GM12873 (cell line): ENCODE measurements at regions not wholly inside any gene's neighbourhood (a gene's known extent, or its start where the extent isn't known, plus 50 kb on each side); places are given as distances from the start of the nearest gene placed in this dataset.

Source experiments
- TF ChIP-seq, protein P1 (sequence below): IDR thresholded peaks from 2 replicates; pipeline ENCODE4 v1.5.1; 2012; ENCODE audit warnings: low read depth, mild to moderate bottlenecking, moderate library complexity, low read length, control low read depth; ENCODE audit not compliant: insufficient read depth; ENCODE audit errors: missing control alignments

DNA sequence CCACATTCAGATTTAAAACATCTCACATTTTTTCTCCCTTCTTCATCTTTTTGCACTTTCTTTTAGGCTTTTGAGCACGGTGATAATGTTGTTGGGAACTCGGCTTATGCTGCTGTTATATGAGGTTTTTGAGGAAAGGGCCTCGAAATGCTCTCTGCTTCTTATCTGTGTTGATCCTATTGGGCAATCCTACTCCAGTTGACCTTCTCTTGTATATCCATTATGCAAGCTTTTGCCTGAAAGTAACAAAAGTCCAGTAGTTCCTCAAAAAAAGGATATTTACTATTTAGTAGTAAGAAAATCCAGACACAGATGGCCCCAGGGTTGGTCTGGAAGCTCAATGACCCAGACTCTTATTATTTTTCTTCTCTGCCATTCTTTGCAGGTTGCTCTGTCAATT lies 57.7 kb upstream of the SPANXB1 start:
- TF ChIP-seq, protein P1, sequence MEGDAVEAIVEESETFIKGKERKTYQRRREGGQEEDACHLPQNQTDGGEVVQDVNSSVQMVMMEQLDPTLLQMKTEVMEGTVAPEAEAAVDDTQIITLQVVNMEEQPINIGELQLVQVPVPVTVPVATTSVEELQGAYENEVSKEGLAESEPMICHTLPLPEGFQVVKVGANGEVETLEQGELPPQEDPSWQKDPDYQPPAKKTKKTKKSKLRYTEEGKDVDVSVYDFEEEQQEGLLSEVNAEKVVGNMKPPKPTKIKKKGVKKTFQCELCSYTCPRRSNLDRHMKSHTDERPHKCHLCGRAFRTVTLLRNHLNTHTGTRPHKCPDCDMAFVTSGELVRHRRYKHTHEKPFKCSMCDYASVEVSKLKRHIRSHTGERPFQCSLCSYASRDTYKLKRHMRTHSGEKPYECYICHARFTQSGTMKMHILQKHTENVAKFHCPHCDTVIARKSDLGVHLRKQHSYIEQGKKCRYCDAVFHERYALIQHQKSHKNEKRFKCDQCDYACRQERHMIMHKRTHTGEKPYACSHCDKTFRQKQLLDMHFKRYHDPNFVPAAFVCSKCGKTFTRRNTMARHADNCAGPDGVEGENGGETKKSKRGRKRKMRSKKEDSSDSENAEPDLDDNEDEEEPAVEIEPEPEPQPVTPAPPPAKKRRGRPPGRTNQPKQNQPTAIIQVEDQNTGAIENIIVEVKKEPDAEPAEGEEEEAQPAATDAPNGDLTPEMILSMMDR, result no peak

DNA sequence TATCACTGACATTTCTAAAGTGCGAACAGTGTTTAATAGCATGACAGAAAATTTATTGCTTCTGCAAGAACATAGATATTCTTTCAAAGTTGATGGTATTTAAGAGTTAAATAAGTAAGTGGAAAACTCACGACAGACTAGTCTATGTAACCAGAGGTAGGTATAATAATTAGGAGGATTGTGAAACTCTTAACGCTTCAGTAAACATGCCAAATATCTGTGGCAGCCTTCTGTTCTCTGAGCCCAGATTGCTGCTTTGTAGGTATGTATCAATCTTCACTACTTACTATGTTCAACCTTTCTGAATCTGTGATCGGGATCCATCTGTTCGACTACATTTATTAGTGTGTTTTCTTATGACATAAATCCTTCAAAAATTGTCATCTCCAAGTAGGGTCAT lies 53.6 kb upstream of the SPANXB1 start:
- TF ChIP-seq, protein P1, result no peak

DNA sequence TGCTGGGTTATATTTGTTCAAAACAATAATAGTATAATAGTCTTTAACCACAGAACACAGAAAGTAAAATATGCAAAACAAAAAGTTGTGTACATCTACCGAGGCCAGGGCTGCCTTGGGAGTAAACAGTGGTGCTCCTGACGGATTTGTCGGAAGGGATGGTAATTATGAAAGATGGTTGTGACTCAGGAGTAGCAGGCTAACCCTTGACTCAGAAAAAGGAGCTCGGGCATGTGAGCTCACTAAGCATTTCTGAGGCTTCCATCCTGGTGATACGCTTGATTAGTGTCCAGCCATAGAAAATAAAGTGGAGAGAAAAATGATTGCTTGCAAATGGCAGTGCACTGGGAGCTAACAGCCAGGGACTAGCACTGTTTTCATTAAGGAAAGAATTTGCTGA lies 53.2 kb upstream of the SPANXB1 start:
- TF ChIP-seq, protein P1, result no peak
